Renal pelvis (tissue), 1 donor: ENCODE measurements at regions not wholly inside any gene's neighbourhood (a gene's known extent, or its start where the extent isn't known, plus 50 kb on each side); places are given as distances from the start of the nearest gene placed in this dataset.

Source experiments
- DNase-seq: peaks from one replicate; pipeline ENCODE4 v3.0.0-alpha.2; 2013

DNA sequence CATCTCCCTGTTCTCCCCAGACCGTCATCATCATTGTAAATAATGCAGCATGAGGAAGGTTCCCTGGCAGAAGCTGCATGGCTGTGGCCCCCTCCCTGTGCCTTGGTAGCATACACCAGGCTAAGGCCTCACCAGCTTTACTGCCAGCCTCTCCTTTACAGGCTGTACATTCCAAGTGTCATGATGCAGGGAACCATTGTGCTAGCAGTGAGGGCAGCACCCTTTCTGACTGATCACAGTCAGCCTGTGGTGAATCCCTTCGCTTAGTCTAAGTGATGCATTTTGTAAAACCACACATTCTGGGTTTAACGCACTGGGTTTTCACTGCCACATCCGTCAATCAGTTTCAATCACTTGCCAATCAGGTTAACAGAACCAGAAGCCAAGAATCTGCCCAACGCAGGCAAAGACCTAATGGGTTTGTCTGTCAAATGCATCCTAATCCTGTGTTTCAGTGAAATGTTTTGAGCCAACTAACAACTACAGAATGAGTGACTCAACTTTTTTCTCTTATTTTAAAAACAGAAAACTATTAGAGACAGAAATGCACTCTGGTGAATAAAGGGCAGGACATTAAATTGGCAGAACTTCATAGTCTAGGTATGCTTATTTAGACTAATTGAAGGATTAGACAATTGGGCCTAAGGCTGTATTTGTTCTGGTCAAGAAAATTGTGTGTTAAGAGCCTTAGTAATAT lies 225.9 kb upstream of the DPH6 start:
- no peak for DNase-seq

DNA sequence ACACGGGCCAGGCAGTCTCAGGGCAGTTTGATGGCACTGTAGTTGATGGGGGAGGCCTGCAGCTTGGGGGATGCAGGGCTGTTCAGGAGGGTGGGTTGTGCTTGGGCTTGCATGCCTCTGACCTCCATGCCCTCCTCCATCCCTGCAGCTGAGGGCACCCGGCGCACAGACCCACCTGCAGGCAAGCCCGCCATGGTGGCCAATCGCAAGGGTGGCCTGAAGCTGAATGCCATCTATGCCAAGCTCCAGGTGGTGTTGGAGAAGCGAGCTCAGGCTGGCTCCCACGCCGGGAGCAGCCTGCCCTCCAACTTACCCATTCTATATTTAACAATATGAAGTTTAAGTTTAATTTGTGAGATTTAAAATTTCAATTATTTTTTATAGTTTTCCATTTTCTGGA lies 228.7 kb upstream of the DPH6 start:
- DNase-seq = no peak

DNA sequence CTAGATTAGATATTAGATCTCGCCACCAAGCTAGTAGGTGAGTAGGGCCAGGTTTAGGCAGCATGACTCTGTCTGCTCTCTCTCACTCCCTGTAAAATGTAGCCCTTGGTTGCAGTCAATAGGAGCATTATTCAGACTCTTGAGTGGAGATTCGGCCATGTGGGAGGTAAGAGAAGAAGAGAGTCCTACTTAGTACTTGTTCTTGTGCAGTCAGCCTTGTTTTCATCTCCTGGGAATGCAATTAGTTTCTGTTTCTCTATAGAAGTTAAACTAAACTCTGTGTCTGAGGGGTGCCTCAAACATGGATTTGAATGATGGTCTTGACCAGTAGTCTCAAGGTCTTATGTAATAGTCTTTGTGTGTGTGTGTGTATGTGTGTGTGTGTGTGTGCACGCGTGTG lies 229.5 kb upstream of the DPH6 start:
- DNase-seq = no peak

DNA sequence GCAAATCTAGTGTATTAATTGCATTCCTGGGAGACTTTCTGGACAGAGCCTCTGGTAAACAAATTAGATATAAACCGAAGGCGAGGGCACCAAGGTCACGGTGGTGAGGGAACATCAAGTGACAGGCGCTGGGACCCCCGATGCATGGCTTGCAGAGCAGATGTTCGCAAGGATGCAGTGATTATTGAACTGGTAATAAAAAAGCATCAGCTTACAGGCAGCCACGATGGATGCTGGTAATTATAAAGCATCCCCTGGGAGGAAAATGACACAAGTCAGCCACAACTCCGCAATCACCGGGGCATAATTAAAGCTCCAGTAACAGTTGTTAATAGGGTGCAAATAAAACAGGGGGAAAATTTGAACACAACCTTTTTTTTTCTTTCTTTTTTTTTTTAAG lies 231.1 kb upstream of the DPH6 start:
- no peak for DNase-seq

DNA sequence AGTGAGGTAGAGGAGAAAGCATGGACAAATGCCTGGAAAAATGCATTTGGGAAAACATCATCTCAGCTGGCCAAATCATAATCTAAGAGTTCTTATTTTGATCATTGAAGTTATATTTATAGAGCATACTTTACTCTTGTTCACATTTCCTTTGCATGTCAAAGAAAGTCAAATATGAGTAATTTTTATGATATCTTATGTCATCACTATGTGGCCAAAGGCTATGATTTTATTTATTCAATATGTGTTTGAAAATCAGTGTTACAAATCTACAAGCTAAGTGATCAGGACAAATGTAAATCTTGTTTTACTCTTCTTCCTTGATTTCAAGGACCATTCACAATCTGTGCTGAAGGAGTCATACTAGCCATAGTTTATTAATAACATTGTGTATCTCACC lies 237.2 kb upstream of the DPH6 start:
- no peak for DNase-seq

DNA sequence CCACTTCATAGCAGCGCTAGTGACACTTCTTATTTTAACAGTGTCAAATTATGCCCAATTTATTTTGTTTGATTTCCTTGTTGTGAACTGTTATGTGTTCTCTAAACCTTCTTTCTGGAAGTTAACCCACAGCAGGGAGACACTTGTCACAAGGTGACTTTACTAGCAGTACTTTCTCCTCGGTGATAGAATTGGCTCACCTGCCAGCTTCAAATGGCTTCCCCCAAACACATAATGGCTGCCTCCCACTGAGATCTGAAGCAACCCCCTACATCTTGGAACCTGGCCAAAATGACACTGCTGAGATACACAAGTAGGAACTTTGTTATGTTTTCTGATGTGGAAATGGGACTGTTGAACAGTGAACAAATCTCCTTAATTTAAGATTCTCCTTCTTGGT lies 238.8 kb upstream of the DPH6 start:
- DNase-seq = no peak

DNA sequence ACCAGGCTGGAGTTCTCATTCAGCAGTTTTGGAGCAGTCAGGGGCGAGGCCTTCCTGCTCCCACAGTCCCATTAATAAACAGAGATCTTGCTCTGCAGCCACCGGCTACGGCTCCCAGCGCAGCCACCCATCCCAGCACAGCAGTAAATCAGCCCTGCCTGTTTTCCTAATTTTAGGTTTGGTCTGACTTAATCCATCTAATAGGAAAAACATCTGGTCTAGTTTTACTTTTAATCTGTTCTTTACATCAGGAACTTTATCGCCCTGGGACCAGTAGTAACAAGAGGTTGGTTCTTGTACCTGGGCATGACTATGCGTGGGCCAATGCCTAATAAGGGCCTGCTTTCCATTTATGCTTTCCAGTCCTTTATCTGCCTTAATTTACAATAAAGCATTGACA lies 264.0 kb upstream of the DPH6 start:
- no peak for DNase-seq

DNA sequence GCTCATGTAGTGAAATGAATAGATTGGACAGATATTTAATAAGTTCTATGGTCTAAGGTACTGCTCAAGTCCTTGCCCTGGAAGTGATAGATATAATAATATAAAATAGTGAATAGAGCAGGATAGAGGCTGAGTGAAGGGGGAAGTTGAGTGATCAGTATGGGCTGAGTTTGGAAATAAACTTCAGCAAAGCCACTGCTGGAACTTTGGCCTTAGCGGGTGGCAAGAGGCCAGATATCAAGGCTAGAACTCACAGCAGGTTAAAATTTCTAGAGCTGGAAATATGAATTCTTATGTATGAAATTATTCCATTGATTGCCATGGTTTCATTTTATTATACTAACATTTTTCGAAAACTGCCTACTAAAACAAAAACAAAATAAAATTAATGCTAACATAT lies 267.6 kb upstream of the DPH6 start:
- DNase-seq = no peak

DNA sequence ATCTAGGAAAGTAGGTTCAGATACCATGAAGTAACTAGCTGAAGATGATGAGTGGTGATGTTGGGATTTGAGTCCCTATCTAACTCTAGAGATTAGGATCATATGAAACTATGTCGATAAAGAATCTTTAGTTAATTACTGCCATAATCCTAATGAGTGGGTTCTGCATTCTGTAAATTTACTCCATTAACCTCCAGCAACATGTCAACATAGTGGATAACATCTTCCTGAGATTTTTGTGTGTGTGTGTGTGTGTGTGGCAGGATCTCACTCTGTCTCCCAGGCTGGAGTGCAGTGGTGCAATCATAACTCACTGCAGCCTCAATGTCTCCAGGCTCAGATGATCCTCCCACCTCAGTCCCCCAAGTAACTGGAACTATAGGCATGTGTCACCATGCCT lies 272.9 kb upstream of the DPH6 start:
- no peak for DNase-seq

DNA sequence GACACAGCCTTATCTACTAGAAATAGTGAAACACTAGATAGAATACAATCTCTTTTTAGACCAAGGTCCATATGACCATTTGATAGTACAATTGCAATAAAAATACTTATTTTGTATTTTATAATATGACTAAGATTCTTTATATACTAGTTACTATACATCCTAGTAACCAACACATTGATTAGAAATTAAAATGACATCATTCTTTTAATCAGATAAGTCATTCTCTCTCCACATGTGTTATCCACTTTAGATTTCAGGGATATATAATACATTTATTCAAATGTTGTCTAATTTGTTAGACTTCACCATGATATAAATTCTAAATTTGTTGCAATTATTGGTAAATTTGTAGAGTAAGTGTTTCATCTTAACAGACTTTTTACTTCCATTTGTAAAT lies 276.2 kb upstream of the DPH6 start:
- DNase-seq = no peak

DNA sequence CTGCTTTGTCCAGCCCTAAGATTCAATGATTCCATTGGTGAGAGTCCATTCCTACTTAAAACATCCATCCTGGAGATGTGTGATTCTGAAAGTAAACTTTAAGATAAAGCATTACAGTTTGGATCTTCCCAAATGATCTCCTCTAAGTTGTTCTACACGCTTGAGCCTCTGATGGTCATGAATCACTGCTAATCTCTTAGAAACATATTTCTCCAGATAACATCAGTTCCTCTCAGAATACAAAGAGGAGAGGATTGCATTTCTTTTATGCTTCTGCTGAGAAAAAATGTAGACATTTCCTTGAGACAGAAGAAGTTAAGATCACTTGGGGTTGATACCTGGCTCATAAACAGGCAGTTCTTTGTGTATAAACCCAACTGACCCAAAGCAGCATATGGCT lies 281.2 kb upstream of the DPH6 start:
- DNase-seq = no peak

DNA sequence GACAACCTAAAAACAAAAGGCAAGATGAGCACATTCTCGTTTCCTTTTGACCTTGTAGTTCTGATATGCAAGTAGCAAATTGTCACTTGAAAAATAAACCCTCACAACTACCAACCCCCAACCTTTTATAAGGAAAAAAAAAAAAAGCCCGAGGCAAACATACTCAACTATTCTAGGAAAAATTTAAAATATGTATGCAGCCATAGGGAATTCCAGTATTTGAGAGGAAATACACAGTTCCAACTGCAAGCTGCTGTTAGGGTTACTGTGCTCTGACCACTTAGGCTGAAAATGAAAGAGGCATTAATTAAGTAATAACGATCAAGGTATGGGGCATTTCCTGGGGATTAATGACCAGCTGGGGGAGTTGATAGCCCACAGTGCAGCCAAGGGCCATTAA lies 281.9 kb upstream of the DPH6 start:
- DNase-seq = no peak

DNA sequence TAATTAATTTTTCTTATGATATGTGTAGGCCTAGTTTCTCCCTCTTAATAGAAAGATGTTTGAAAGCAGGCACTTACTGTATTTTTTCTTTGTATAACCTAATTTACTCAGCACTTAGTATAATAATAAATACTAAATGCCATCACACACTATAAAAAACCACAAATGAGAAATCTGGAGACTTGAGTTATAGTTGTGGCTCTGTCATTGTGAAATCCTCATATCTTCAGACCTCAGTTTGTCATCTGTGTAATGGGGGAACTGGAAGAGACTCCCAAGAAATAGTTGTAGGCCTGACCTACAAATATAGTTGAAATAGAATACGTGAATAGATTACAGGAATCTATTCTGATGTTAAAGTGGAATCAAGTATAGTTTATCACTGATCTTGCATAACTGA lies 287.6 kb upstream of the DPH6 start:
- no peak for DNase-seq

DNA sequence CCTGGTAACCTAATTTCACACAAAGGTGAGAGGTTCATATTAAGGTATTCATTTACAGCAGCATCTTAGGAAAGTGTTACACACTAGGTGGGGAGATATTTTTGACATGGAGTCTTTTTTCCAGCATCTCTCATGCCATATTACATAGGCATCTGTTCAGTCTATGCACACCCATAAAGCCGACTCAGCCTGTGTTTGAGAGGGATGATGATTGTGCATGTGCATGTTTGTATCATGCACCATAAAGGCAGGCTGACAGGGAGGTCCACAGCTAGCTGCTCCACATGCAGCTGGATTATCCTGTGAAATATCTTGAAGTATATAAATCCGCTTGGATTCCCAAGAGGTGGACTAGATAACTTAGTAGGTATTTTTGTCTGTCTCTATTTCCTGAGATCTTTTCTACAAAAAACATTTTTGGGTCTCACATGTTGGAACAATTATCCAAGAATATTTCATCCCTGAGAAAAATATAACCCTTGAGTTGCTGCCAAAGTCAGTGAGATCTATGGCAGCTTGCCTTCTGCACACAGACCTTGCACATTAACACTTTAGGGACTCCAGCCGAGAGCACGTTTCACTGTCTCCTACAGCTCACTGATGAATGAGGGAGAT lies 288.4 kb upstream of the DPH6 start:
- no peak for DNase-seq

DNA sequence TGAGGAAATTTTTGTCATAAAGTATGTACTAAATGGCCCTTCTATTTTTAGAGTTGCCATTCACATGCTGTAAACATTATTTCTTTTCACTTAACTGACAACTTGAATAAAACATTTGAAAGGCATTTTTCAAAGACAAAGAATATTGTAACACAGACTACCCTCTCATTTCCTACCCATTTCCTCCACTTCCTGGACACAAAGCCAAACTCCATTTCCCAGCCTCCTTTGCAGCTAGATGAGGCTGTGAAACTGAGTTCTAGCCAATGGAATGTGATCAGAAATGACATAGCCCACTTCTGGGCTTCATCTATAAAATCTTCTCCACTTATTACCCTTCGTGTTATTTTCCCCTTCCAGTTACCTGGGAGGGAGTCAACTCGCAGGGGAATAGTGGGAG lies 288.9 kb upstream of the DPH6 start:
- DNase-seq = no peak

DNA sequence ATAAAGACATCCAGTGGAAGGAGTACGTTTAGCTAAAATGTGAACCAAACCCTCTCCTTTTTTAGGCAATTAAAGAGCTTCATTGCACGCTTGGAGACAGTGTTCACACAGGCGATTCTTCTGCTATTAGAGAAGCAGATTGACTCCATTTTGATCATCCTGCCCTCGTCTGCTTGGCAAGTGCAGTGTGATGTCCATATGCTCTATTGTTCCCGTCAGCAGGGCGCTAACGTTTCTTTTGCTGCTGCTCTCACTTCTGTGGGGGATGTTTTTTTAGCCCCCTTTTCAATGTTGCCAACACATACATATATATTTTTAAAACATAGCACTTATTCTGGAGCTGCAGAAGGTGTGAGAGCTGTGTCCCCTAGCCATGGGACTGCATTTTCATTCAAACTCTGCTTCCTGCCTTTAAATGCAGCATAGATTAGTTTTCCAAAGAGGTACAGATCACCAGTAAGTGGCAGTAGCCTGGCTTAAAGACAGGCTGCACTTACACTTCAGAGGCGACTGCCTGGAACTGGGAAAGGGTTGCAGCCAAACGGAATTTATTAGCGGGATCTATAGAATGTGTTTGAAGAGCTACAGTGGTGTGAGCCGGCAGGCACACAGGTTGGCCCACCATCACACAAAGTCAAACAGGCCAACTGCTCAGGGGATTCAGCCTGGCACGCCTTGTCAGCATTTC lies 292.6 kb upstream of the DPH6 start:
- DNase-seq = no peak

DNA sequence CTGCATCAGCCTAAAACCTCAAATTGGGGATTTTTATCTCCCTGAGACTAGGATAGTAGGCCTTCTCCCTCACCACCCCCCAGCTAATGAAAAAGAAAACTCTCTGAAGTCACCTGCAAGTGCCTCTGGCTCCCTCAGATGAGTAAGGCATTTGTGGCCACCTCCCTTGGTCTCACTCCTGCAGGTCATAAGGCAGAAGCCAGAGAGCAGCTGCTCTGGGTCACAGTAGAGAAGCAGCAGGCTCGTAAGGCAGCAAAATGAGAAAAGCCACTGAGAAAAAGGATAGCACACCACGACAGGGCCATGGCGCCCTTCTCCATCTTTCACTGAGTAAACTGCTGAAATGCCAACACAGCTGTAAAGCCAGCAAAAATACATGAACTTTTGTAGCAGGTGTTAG lies 296.7 kb upstream of the DPH6 start:
- DNase-seq = no peak

DNA sequence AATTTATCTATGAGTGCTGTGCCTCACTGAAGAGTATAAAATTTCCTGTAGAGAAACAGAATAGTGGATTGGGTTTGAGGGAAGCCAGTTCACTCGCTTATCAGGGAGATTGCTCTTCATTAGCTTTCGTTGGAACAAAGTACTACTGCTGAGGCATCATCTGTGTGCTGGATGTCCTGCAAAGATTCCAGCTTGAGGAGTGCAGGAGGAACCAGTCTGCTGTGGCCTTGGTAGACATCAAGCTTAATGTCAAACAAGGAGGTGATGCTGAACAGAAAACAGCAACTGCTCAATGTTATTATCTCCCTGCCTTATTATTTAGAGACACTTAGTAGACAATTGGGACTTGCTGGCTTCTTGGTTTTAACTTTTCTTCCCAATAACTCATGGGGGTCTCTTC lies 297.5 kb upstream of the DPH6 start:
- no peak for DNase-seq

DNA sequence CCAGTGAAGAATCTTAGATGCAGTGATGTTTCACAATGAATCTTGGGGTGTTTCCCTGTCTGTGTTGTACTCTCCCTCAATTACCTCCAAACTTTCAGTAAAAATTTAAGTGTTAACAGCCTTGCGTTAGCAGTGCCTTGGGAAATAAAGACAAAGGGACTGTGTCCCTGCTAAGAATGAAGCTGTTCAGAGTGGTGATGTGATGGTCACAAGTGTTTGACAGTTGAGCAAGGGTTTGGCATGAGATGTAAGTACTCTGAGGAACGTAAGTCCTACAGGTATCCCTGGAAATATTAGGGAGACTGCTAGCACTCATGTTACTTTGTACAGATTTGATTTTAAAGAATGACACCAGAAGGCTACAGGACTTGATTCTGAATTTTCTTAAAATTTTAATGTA lies 304.3 kb upstream of the DPH6 start:
- no peak for DNase-seq

DNA sequence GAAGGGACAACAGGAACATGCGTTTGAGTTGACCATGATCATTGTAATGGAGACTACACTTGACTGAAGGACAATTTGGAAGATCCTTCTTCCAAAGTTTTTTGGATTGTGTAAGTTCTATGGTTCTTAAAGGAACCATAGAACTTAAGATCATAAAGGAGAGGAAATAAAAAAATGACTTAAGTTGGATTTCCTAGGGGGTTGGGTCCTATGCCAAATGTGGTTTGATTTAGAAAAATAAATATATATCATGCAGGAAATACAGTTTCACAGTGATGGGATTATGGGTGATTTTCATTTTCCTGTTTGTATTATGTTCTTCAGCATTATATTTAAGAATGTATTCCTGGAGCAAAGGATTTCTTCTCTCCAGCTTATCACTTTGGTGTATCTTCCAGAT lies 305.5 kb upstream of the DPH6 start:
- DNase-seq = no peak

DNA sequence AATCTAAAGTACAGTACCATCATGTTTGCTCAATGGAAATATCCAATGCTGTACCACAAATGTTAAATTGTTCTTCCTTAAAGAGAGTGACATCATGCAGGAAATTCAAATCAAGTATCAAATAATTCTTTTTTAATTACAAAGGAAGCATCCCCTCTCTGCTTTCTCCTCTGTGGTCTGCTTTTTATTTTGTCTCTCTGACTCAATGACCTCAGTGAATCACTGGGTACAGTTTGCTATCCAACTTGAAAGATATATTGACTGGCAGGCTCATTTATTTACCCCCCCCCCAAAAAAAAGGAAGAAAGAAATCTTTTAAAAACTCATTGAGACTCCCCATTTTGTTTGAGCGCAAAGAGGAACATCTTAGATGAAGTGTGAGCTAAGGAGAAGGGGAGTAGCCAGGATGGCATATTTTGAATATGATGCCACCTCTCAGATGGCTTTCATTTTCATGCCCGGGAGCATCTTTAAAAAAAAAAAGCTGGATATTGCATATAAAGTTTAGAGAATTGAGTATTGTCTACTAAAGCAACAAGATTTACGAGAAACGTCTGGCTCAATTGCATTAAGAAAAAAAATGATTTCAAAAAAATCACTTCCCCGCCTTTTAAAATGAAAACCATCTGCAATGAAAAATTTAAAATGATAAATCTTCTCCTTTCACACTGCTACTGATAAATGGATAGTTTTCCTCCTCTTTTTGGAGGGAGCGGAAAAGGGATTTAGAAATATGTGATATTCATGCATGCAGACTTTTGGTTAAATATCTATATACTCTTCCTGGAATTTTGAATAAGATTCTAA lies 307.1 kb upstream of the DPH6 start:
- DNase-seq = no peak

DNA sequence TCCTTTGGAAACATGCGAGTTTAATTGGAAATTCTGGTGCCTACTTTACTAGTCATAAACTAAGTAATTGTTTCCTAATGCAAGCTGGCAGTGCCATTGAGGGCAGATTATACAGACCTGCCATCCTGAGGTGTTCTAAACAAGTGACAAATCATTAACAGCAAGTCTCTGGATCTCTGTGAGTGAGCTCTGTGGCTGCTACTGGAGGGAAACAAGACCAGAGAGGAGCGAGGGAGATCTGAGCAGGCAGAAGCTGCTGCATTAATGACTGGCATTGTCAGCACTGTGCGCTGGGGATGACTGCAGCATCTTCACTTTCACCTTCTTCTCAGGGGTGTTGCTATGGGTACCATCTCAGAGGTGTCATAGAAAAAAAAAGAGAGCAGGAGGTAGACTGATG lies 308.4 kb upstream of the DPH6 start:
- no peak for DNase-seq
